DND-41 (cell line): ENCODE measurements at regions not wholly inside any gene's neighbourhood (a gene's known extent, or its start where the extent isn't known, plus 50 kb on each side); places are given as distances from the start of the nearest gene placed in this dataset.
A peak's percentile ranks its signal among the peaks of the same experiment; 100 is the strongest.

ENCODE experiments used
- ATAC-seq: fragments of 200-7000 bp; cut with Tn5 transposase; 3 replicates; pipeline ENCODE4 v1.9.1; 2021; ENCODE audit warnings: low read depth; ENCODE audit not compliant: insufficient read depth
- DNase-seq: peaks from one replicate; pipeline ENCODE4 v3.0.0-alpha.2; 2020
- H2AFZ ChIP-seq: 2 replicates; pipeline ENCODE4 v1.6.0; 2012; ENCODE audit warnings: low read depth, low read length
- H3K27ac ChIP-seq: 2 replicates; pipeline ENCODE4 v1.5.1; 2012; ENCODE audit warnings: low read length, inconsistent platforms
- H3K27me3 ChIP-seq: fragments of 200-600 bp; sonication (generic); 2 replicates; pipeline ENCODE4 v1.6.0; 2012; ENCODE audit warnings: low read length, mild to moderate bottlenecking, inconsistent platforms; ENCODE audit not compliant: insufficient read depth, poor library complexity
- H3K36me3 ChIP-seq: 2 replicates; pipeline ENCODE4 v1.5.1; 2012; ENCODE audit warnings: low read length, inconsistent platforms; ENCODE audit not compliant: insufficient read depth
- H3K4me1 ChIP-seq: 2 replicates; pipeline ENCODE4 v1.5.1; 2012; ENCODE audit warnings: mild to moderate bottlenecking, low read length; ENCODE audit not compliant: insufficient read depth
- H3K4me2 ChIP-seq: 2 replicates; pipeline ENCODE4 v1.6.0; 2012; ENCODE audit warnings: mild to moderate bottlenecking, moderate library complexity, low read length, inconsistent platforms; ENCODE audit not compliant: insufficient read depth
- H3K4me3 ChIP-seq, 2 experiments: fragments of 200-600 bp in 1 of 2; shearing (Covaris generic) in 1 of 2; 2 replicates each; pipeline ENCODE4 v1.5.1; 2012 to 2016; ENCODE audit warnings: inconsistent platforms in 2 of 2, low read length in 2 of 2, mild to moderate bottlenecking in 2 of 2, low read depth in 1 of 2, moderate library complexity in 1 of 2
- H3K79me2 ChIP-seq: 2 replicates; pipeline ENCODE4 v1.6.0; 2012; ENCODE audit warnings: low read length, inconsistent platforms; ENCODE audit not compliant: insufficient read depth
- H3K9ac ChIP-seq: 2 replicates; pipeline ENCODE4 v1.6.0; 2012; ENCODE audit warnings: low read depth, mild to moderate bottlenecking, inconsistent platforms, low read length, moderate library complexity
- H3K9me3 ChIP-seq: 2 replicates; pipeline ENCODE4 v1.5.1; 2012; ENCODE audit warnings: low read length, moderate library complexity, mild to moderate bottlenecking, inconsistent platforms; ENCODE audit not compliant: insufficient read depth, severe bottlenecking
- H4K20me1 ChIP-seq: 2 replicates; pipeline ENCODE4 v1.6.0; 2012; ENCODE audit warnings: low read length; ENCODE audit not compliant: insufficient read depth
- EZH2 ChIP-seq: IDR thresholded peaks from 3 replicates; pipeline ENCODE4 v1.6.1; 2012; ENCODE audit warnings: borderline replicate concordance, low read depth, mild to moderate bottlenecking, moderate library complexity, low read length, inconsistent platforms; ENCODE audit not compliant: severe bottlenecking
- TF ChIP-seq, protein P1 (sequence below): IDR thresholded peaks from 2 replicates; pipeline ENCODE4 v1.5.1; 2012; ENCODE audit warnings: borderline replicate concordance, low read length, moderate library complexity, mild to moderate bottlenecking; ENCODE audit not compliant: poor library complexity, severe bottlenecking; ENCODE audit errors: extremely low read depth

DNA sequence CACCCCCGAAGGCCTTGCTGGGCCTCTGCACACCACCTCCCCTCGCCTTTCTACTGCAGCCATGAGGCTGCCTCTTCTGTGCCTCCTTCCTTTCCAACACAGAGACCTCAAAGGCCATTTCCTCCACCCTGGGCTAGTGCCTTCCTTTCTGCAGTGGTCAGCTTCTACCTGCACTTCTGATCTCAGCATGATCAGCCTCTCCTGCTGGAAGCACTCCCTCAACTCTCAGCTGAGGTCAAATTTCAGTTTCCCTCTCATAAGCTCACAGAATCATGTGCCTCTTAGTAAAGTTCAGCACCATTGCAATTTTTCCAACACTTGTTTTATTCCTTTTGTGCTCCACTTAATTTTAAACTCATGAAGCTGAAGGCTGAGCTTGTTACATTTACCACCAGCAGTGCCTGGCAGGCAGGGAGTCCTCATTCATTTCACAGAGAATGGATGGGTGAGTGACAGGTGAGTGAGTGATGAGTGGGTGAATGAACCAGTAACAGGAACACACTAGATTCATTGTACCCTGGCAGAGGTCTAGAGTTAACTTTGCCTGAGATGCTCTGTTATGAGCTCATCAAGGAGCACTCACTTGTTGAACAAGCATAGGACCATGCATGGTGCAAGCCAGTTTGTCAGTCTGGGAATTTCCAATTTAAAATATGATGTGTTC lies 124.0 kb upstream of the PRSS58 start:
- H3K4me3 ChIP-seq = no peak overlapping the region
- peaks cover 67% of the 10 kb centered on the region for H3K4me1 ChIP-seq
- DNase-seq = no peak
- no peak overlapping the region for H3K4me2 ChIP-seq
- H3K36me3 ChIP-seq = no peaks in the 10 kb centered on the region
- H3K9me3 ChIP-seq = no peaks in the 10 kb centered on the region
- peak overlapping the region; percentile 32 for H3K9ac ChIP-seq
- H4K20me1 ChIP-seq = no peaks in the 10 kb centered on the region
- H3K79me2 ChIP-seq = peaks cover 13% of the 10 kb centered on the region
- ATAC-seq = no peak
- peak overlapping the region; percentile 79 for H3K27ac ChIP-seq
- no peaks in the 10 kb centered on the region for H3K27me3 ChIP-seq
- no peak overlapping the region; the same call in 1 of the 2 replicates for H2AFZ ChIP-seq
- no peak for TF ChIP-seq EZH2

DNA sequence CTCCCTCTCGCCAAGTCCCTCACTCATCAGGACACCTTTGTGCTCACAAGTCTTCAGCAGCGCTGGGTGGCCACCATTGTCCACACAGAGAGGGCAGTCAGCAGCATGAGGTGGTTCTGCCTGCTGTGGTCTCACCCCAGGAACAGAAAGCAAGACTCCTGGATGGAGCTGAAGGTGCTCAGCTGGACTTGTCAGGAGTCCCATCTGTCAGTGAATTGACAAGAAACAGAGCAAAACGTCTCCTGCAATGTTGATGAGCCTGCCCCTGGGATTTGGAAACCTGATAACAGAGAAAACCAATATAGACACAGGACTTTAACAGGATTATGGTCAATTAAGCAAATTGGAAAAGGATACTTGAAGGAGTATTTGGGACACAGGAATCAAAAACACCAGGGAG lies 122.2 kb upstream of the PRSS58 start:
- Histone ChIP-seq H3K4me1 (peaks cover 65% of the 10 kb centered on the region), H3K27me3 (no peaks in the 10 kb centered on the region), H3K36me3 (no peaks in the 10 kb centered on the region), H3K27ac (peak overlapping the region; percentile 52; the same call in 1 of the 2 replicates), H3K9ac (no peak overlapping the region), H3K4me2 (no peak overlapping the region), H4K20me1 (no peaks in the 10 kb centered on the region), H3K4me3 (no peak overlapping the region), H3K79me2 (peaks cover 3% of the 10 kb centered on the region), H2AFZ (no peak overlapping the region), H3K9me3 (no peaks in the 10 kb centered on the region)
- no peak for TF ChIP-seq EZH2
- TF ChIP-seq, protein P1, sequence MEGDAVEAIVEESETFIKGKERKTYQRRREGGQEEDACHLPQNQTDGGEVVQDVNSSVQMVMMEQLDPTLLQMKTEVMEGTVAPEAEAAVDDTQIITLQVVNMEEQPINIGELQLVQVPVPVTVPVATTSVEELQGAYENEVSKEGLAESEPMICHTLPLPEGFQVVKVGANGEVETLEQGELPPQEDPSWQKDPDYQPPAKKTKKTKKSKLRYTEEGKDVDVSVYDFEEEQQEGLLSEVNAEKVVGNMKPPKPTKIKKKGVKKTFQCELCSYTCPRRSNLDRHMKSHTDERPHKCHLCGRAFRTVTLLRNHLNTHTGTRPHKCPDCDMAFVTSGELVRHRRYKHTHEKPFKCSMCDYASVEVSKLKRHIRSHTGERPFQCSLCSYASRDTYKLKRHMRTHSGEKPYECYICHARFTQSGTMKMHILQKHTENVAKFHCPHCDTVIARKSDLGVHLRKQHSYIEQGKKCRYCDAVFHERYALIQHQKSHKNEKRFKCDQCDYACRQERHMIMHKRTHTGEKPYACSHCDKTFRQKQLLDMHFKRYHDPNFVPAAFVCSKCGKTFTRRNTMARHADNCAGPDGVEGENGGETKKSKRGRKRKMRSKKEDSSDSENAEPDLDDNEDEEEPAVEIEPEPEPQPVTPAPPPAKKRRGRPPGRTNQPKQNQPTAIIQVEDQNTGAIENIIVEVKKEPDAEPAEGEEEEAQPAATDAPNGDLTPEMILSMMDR = no peak
- DNase-seq = no peak
- no peak for ATAC-seq

DNA sequence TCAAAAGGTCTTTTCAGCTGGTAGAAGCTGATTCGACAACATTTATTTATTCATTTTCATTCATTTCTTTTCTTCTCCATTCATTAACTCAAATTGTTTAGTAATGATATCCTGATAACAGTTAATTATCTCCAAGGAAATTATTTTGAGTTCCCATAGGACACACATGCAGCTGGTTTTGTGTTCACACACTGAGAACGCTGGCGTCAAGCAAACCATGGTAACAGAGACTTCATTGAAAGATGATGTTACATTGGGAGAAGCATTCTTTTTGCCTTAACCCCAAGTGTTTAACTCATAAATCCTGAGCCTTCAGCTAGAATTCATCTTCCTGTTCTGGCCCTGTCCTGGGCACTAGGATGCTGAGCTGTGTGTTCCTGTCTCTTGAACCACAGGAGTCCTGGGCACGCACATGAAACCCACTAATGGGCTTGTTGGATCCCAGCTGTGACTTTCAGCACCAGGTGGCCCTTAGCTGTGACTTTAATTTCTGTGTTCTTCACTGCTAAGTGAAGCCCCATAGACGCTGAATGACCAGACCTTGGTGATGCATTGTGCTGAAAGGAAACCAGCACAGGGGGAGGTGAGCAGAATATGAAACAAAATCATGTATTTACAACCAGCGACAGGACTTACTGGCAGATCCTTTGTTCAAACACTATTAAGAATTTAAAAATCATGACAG lies 121.5 kb upstream of the PRSS58 start:
- no peaks in the 10 kb centered on the region for H3K27me3 ChIP-seq
- H3K9me3 ChIP-seq = no peaks in the 10 kb centered on the region
- no peaks in the 10 kb centered on the region for H4K20me1 ChIP-seq
- no peak for DNase-seq
- H3K79me2 ChIP-seq = peaks cover 3% of the 10 kb centered on the region
- no peak overlapping the region for H3K9ac ChIP-seq
- H3K4me2 ChIP-seq = no peak overlapping the region
- no peak overlapping the region for H2AFZ ChIP-seq
- H3K4me1 ChIP-seq = peaks cover 64% of the 10 kb centered on the region
- peak overlapping the region; percentile 31; the same call in 1 of the 2 replicates for H3K27ac ChIP-seq
- H3K36me3 ChIP-seq = no peaks in the 10 kb centered on the region
- H3K4me3 ChIP-seq = no peak overlapping the region
- TF ChIP-seq, protein P1 = no peak
- no peak for ATAC-seq

DNA sequence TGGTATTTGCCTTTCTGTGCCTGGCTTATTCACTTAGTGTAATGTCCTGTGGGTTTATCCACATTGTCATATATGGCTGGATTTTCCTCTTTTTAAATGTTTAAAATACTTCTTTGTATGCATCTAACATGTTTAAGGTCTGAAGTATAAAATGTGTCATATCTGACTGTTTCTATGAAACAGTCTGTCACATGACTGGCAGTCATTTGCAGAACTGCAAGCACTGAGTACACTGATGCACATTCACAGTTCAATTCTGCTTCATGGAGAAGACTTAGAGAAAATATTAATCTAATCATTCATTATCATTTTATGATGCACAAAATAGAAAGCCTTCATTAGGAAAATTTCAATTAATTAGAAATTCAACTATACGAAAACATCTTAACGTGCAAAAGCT lies 119.7 kb upstream of the PRSS58 start:
- TF ChIP-seq EZH2 = no peak
- TF ChIP-seq, protein P1 = no peak
- Histone ChIP-seq H3K4me2 (no peak overlapping the region), H3K79me2 (no peaks in the 10 kb centered on the region), H3K4me3 (no peak overlapping the region), H3K27ac (no peak overlapping the region), H3K36me3 (no peaks in the 10 kb centered on the region), H2AFZ (no peak overlapping the region), H3K9ac (no peak overlapping the region), H3K9me3 (no peaks in the 10 kb centered on the region), H3K27me3 (no peaks in the 10 kb centered on the region), H4K20me1 (no peaks in the 10 kb centered on the region), H3K4me1 (peaks cover 54% of the 10 kb centered on the region)
- ATAC-seq (no peak), DNase-seq (no peak)
